GM19239 (cell line): ENCODE measurements at regions not wholly inside any gene's neighbourhood (a gene's known extent, or its start where the extent isn't known, plus 50 kb on each side); places are given as distances from the start of the nearest gene placed in this dataset.

Experiments used
- DNase-seq: peaks from one replicate; pipeline ENCODE4 v3.0.0; 2011; ENCODE audit warnings: low spot score; ENCODE audit not compliant: insufficient read length
- FAIRE-seq: peaks from 2 replicates; lab custom pipeline; 2011; peaks lifted over from hg19 to GRCh38; lab: Jason Lieb, UNC

DNA sequence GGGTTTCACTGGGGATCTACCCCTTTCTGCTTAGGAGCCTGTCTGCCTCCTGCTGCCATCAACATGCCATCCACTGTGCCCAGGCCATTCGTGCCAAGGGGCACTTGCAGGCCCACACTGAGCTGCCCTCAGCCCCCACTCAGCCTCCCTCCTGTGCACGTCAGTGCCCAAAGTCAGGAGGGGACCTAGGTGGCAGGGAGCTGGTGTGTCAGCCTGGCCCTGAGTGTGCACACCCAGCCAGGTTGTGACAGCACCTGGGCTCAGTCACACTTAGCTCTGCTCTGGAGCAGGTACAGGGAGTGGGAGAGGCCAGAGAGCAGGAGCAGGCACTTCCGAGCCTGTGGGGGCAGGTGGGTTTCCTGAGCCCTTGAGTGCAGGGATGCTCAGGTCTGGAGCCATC lies 63.6 kb upstream of the SYNCRIP start:
- DNase-seq (no peak), FAIRE-seq (no peak)

DNA sequence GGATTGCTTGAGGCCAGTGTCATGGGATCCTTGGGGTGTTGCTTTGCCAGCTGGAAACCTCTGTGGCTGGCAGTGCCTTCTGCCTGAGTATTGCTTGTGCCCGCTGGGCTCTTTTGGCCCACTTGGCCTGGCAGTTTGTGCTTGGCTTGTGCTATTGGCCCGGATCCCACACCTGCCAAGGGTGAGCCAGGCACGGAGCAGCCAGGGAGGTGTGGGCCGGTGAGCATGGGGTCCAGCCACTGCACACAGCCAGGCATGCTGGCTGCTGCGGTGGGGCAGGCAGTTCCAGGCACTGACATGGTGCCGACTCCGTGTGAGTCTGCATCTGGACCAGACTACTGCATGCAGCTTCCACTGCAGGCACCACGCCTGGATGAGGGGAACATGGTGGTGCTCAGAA lies 62.5 kb upstream of the SYNCRIP start:
- DNase-seq, result no peak
- FAIRE-seq, result no peak

DNA sequence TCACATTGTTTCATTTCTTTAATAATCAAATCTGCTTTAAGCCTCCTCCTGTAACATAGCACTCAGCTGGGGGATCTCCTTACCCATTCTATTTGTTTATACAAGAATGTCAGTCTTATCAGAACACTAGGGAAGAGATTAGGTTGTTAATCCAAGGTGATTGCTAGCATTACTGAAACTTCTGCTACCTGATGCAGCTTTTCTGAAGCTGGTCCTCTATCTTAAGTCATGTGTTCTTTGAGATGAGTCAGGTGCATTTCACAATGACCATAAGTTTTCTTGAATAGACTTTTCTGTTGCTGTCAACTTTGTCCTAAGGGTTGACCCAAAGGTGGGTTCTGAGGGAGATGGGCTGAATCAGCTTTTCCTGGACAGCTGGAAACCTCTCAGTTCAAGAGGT lies 60.7 kb upstream of the SYNCRIP start:
- DNase-seq, result no peak

More for the DNA sequence above, 60.7 kb upstream of the SYNCRIP start:
- FAIRE-seq, result no peak
